ENCODE measurements at regions not wholly inside any gene's neighbourhood (a gene's known extent, or its start where the extent isn't known, plus 50 kb on each side); places are given as distances from the start of the nearest gene placed in this dataset.

DNA sequence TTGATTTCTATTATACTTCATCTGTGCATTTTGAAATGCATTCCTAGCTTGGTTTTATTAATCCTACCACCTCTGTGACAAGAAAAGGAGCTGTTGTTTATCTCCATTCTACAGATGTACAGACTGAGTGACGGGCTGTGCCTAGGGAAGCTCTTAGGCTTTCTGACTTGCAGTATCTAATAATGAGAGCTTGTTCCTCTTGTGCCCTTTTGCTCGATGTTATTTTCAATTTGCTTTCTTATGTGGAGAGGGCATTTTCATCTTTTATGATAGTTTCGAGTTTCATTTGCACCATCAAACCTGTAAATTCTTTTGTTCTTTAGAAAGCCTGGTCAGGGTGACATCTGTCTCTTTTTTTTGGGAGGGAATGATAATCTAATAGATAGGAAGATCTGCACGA, 256.5 kb downstream of the C4orf33 start:
- Histone ChIP-seq H3K36me3 (ENCODE audit: insufficient read depth, low read length) (no peaks in the 10 kb centered on the region), H3K9me3 (replicated peaks; ENCODE audit: low read length) (no peaks in the 10 kb centered on the region), H3K27me3 (ENCODE audit: control insufficient read depth, insufficient read depth, low read length) (peaks cover 8% of the 10 kb centered on the region), H3K4me2 (ENCODE audit: low read length) (no peak overlapping the region), H3K4me3 (ENCODE audit: low read length) (no peak overlapping the region), H3K4me1 (ENCODE audit: control insufficient read depth, insufficient read depth, low read length) (no peaks in the 10 kb centered on the region), H3K9ac (ENCODE audit: low read depth, low read length) (no peak overlapping the region)

DNA sequence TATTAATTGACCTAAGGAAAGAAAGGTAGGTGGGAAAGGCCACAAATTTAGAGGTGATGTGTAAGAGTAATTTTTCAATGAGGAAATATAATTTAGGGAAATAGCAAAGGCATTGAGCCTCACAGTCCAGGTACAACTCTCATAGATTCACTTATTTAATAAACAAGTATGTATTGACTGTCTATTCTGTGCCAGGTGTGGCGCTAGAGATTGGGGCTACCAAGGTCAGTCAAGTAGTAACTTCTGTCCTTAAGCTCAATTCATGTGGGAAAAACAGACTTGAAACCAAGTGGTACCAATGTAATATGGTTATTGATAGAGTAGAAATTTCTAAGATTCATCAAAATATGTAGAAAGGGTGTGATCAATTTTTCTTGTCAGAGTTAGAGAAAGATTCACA, 257.5 kb downstream of the C4orf33 start:
- Histone ChIP-seq H3K4me3 (ENCODE audit: low read length) (no peak overlapping the region), H3K9ac (ENCODE audit: low read depth, low read length) (no peak overlapping the region), H3K36me3 (ENCODE audit: insufficient read depth, low read length) (no peaks in the 10 kb centered on the region), H3K27me3 (ENCODE audit: control insufficient read depth, insufficient read depth, low read length) (peaks cover 8% of the 10 kb centered on the region), H3K4me1 (ENCODE audit: control insufficient read depth, insufficient read depth, low read length) (no peaks in the 10 kb centered on the region), H3K4me2 (ENCODE audit: low read length) (no peak overlapping the region), H3K9me3 (replicated peaks; ENCODE audit: low read length) (no peaks in the 10 kb centered on the region)

DNA sequence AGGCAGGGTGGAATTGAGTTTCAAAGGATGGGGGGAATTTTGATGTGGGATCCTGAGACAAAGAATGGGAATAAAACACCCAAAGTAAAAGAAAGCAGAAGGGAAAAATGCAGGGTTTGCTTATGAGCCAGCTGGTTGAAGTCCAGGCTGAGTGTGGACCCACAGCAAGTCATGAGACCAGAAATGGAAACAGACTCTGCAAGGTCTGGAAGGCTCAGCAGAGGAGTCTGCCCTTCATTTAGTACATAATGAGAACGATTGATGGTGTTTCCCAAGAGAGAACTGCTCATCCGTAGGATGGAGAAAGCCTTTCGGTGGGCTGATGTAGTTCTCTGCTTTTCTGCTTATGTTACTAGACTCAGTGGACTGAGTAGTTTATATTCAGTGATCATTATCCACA, 259.1 kb downstream of the C4orf33 start:
- H3K36me3 ChIP-seq (ENCODE audit: insufficient read depth, low read length): no peaks in the 10 kb centered on the region
- no peaks in the 10 kb centered on the region for H3K4me1 ChIP-seq (ENCODE audit: control insufficient read depth, insufficient read depth, low read length)
- no peak overlapping the region for H3K4me2 ChIP-seq (ENCODE audit: low read length)
- no peak overlapping the region for H3K9ac ChIP-seq (ENCODE audit: low read depth, low read length)
- H3K4me3 ChIP-seq (ENCODE audit: low read length): no peak overlapping the region
- peaks cover 8% of the 10 kb centered on the region for H3K27me3 ChIP-seq (ENCODE audit: control insufficient read depth, insufficient read depth, low read length)
- H3K9me3 ChIP-seq (replicated peaks; ENCODE audit: low read length): no peaks in the 10 kb centered on the region

DNA sequence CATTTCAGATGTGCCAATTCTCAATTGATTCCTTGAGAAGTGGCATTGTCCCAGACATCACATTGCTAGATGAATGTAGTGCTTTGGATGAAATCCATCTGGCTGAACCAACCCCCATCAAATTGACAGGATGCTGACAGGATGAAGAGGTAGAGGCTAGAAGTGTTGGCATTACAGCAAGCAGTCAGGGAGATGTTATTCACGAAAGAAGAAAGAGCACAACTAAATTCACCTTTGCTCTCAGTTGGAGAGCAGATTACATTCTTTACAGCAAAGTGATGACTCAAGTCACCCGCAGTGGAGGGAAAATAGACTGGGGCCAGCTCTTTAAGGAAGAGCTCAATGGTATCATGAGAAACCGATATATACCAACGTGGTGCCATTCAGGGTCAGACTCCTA, 259.6 kb downstream of the C4orf33 start:
- Histone ChIP-seq H3K4me3 (ENCODE audit: low read length) (no peak overlapping the region), H3K4me1 (ENCODE audit: control insufficient read depth, insufficient read depth, low read length) (no peaks in the 10 kb centered on the region), H3K4me2 (ENCODE audit: low read length) (no peak overlapping the region), H3K27me3 (ENCODE audit: control insufficient read depth, insufficient read depth, low read length) (peaks cover 8% of the 10 kb centered on the region), H3K9ac (ENCODE audit: low read depth, low read length) (no peak overlapping the region), H3K36me3 (ENCODE audit: insufficient read depth, low read length) (no peaks in the 10 kb centered on the region), H3K9me3 (replicated peaks; ENCODE audit: low read length) (no peaks in the 10 kb centered on the region)

DNA sequence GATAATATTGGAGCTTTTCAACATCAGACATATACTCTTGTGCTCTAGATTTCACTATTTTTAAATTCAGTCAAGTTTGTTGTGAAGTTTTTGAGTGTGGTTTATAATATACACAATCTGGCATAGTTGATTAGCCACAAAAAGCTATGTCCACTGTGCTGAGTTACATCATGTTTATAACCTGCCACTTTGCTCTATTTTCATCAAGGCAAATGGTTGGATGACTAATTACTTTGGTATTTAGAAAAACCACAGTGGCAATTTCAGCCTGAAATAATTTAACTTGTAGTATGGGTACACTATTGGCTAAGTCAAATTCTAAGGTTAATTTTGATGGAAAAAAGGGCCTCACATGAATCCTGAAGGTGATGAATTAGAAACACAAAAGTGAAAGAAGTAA, 262.6 kb downstream of the C4orf33 start:
- Histone ChIP-seq H3K27me3 (ENCODE audit: control insufficient read depth, insufficient read depth, low read length) (no peaks in the 10 kb centered on the region), H3K4me1 (ENCODE audit: control insufficient read depth, insufficient read depth, low read length) (no peaks in the 10 kb centered on the region), H3K4me3 (ENCODE audit: low read length) (no peak overlapping the region)

DNA sequence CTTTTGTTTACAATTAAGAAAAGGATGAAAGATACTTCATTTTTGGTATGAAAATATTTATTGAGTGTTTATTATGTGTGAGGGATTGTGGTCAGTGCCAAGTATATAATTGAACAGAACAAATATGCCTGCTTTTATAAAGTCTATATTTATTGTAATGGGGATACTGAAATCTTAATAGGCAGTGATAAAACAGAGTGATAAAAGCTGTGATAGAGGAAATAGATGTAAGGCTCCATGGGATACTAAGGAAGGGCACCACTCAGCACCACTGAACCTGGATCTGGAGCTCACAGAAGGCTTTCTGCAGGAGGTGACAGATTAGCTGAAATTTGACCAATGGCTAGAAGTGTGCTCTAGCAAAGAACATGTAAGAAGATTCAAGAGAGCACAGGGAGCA, 263.5 kb downstream of the C4orf33 start:
- H3K9me3 ChIP-seq (replicated peaks; ENCODE audit: low read length): no peaks in the 10 kb centered on the region
- H3K4me2 ChIP-seq (ENCODE audit: low read length): no peak overlapping the region
- no peak overlapping the region for H3K4me3 ChIP-seq (ENCODE audit: low read length)

More for the DNA sequence above, 262.6 kb downstream of the C4orf33 start:
- no peaks in the 10 kb centered on the region for H3K9me3 ChIP-seq (replicated peaks; ENCODE audit: low read length)
- H3K4me2 ChIP-seq (ENCODE audit: low read length): no peak overlapping the region
- no peak overlapping the region for H3K9ac ChIP-seq (ENCODE audit: low read depth, low read length)
- no peaks in the 10 kb centered on the region for H3K36me3 ChIP-seq (ENCODE audit: insufficient read depth, low read length)

DNA sequence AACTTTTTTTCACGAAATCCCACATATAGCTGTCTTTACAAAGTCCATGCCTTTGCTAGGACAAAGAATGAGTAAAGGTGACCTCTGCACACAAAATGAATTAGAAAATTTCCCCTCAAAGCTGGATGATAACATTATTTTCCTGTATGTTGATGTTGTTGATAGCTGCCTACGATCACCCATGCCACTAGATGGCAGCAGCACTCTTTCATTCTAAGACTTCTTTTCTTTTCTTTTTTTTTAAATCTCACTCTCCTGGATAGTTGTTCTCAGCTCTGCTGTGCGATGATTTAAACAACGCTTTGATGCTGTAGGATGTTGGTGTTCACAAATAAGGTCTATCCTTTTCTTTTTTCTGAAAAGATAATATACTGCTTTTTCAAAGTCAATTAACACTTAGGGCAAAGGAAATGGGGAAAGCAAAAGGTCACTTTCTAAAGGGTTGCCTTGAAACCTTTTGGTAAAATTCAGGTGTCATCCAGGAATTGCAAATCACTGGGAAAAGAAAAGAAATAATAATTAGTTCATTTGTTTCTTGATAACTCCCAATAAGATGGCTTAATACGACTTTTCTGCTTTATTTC, 266.8 kb downstream of the C4orf33 start:
- no peaks in the 10 kb centered on the region for H3K4me1 ChIP-seq (ENCODE audit: control insufficient read depth, insufficient read depth, low read length)
- no peak overlapping the region for H3K4me3 ChIP-seq (ENCODE audit: low read length)
- H3K4me2 ChIP-seq (ENCODE audit: low read length): no peak overlapping the region
- H3K27me3 ChIP-seq (ENCODE audit: control insufficient read depth, insufficient read depth, low read length): no peaks in the 10 kb centered on the region
- no peaks in the 10 kb centered on the region for H3K9me3 ChIP-seq (replicated peaks; ENCODE audit: low read length)
- H3K36me3 ChIP-seq (ENCODE audit: insufficient read depth, low read length): no peaks in the 10 kb centered on the region
- H3K9ac ChIP-seq (ENCODE audit: low read depth, low read length): no peak overlapping the region

More for the DNA sequence above, 263.5 kb downstream of the C4orf33 start:
- H3K36me3 ChIP-seq (ENCODE audit: insufficient read depth, low read length): no peaks in the 10 kb centered on the region
- no peaks in the 10 kb centered on the region for H3K27me3 ChIP-seq (ENCODE audit: control insufficient read depth, insufficient read depth, low read length)
- no peaks in the 10 kb centered on the region for H3K4me1 ChIP-seq (ENCODE audit: control insufficient read depth, insufficient read depth, low read length)
- H3K9ac ChIP-seq (ENCODE audit: low read depth, low read length): no peak overlapping the region

DNA sequence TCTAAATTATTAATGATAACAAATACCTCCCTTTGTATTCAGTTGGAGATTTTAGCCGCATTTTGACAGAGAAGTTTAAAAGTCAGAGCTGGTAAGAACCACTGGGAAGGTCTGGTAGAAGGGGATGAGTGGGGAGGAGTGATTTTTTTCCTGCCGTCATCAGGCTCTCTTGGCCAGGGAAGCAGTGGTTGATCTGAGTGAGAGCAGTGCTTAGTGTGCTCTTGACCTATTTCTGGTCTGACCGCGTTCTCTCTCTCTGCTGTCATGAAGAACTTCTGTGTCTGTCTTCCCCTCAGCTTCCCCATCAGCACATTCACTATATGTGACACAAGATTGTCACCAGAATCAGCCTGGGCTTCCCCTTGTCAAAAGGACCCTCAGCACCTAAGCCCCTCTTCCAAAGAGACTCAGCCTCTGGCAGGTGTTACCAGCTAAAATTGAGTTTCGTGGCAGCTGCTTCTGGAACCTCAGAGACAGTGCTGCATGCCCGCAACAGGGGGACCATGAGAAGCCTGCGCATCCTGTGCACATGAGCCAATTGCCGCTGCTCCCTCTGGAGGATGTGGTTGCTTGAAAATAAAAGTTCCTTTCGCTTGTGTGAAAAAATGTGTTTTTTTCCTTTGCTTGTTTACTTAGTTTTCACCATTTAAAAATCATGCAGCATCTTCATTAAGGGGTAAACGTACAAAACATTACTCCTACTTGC, 268.9 kb downstream of the C4orf33 start:
- H3K36me3 ChIP-seq (ENCODE audit: insufficient read depth, low read length): no peaks in the 10 kb centered on the region
- H3K27me3 ChIP-seq (ENCODE audit: control insufficient read depth, insufficient read depth, low read length): peaks cover 5% of the 10 kb centered on the region
- no peak overlapping the region for H3K4me3 ChIP-seq (ENCODE audit: low read length)
- H3K4me1 ChIP-seq (ENCODE audit: control insufficient read depth, insufficient read depth, low read length): no peaks in the 10 kb centered on the region
- no peaks in the 10 kb centered on the region for H3K9me3 ChIP-seq (replicated peaks; ENCODE audit: low read length)
- H3K9ac ChIP-seq (ENCODE audit: low read depth, low read length): no peak overlapping the region
- no peak overlapping the region for H3K4me2 ChIP-seq (ENCODE audit: low read length)

DNA sequence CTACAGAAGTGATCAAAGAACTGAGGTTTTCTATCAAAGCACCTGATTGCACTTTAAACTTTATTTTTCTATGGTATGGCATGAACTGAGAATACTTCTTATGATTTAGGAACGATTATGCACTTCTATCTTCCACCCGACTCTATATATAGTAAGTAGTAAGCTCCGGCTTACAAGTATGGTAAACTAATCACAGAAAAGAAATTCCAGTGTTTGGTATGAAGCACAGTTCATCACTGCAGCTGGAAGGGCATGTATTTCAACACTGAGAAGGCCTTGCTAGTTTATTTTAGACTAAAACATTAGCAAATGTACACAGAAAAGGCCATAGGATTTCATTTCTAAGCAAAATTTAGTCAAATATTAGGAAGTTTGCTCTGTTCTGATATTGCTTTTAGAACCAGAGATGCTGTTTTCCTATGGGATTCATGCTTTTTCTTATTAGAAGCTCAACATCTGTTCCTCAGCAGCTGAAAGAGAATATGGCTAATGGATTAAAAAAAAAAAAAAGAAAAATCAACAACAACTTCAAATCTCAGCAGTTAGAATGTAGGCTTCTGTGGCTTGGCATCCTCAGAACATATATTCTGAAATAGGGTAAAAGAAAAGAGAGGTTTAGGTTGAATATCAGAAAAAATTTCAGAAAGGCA, 273.5 kb downstream of the C4orf33 start:
- Histone ChIP-seq H3K27me3 (ENCODE audit: control insufficient read depth, insufficient read depth, low read length) (peaks cover 5% of the 10 kb centered on the region), H3K4me2 (ENCODE audit: low read length) (no peak overlapping the region), H3K36me3 (ENCODE audit: insufficient read depth, low read length) (no peaks in the 10 kb centered on the region), H3K9me3 (replicated peaks; ENCODE audit: low read length) (no peaks in the 10 kb centered on the region), H3K4me3 (ENCODE audit: low read length) (no peak overlapping the region), H3K9ac (ENCODE audit: low read depth, low read length) (no peak overlapping the region), H3K4me1 (ENCODE audit: control insufficient read depth, insufficient read depth, low read length) (no peaks in the 10 kb centered on the region)

DNA sequence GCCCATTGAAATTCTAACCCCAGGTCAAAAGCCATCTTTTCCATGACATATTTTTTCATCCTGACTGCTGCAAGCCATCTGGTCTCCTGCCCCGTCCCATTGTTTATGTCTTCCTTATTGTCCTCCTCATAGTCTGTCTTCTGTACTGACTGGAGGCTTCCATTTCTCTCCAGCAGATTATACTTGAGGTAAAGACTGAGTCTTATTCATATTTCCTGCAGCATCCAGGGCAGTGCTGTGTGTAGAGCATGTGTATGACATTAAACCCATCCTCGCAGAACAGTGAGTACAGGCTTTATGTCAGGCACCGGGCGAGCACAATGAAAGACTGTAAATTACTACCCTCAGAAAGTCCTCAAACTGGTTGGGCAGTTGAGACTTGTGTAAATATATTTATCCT, 275.1 kb downstream of the C4orf33 start:
- Histone ChIP-seq H3K27me3 (ENCODE audit: control insufficient read depth, insufficient read depth, low read length) (peaks cover 8% of the 10 kb centered on the region), H3K36me3 (ENCODE audit: insufficient read depth, low read length) (no peaks in the 10 kb centered on the region), H3K4me2 (ENCODE audit: low read length) (no peak overlapping the region), H3K9ac (ENCODE audit: low read depth, low read length) (no peak overlapping the region), H3K9me3 (replicated peaks; ENCODE audit: low read length) (no peaks in the 10 kb centered on the region), H3K4me1 (ENCODE audit: control insufficient read depth, insufficient read depth, low read length) (no peaks in the 10 kb centered on the region), H3K4me3 (ENCODE audit: low read length) (no peak overlapping the region)

DNA sequence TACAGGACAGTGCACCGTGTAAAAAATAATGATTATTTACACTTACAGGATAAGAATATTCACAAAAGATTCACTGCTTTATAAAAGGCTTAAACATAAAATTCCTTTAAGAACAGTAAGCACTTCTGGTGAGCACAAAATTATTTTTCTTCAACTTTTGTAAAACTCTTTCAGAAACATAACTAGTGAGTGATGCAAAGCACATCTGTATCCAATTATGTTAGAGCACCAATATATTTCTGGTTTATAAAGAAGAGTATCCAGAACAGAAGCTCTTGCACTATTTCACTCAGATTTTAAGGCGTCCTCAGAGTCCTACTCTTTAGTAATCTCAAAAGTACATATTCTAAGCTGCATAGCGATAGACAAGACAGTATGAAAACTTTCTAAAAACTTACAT, 276.0 kb downstream of the C4orf33 start:
- Histone ChIP-seq H3K4me2 (ENCODE audit: low read length) (no peak overlapping the region), H3K36me3 (ENCODE audit: insufficient read depth, low read length) (no peaks in the 10 kb centered on the region), H3K27me3 (ENCODE audit: control insufficient read depth, insufficient read depth, low read length) (peaks cover 9% of the 10 kb centered on the region), H3K9ac (ENCODE audit: low read depth, low read length) (no peak overlapping the region), H3K9me3 (replicated peaks; ENCODE audit: low read length) (no peaks in the 10 kb centered on the region), H3K4me3 (ENCODE audit: low read length) (no peak overlapping the region), H3K4me1 (ENCODE audit: control insufficient read depth, insufficient read depth, low read length) (no peaks in the 10 kb centered on the region)
